ENCODE measurements at regions not wholly inside any gene's neighbourhood (a gene's known extent, or its start where the extent isn't known, plus 50 kb on each side); places are given as distances from the start of the nearest gene placed in this dataset.

DNA sequence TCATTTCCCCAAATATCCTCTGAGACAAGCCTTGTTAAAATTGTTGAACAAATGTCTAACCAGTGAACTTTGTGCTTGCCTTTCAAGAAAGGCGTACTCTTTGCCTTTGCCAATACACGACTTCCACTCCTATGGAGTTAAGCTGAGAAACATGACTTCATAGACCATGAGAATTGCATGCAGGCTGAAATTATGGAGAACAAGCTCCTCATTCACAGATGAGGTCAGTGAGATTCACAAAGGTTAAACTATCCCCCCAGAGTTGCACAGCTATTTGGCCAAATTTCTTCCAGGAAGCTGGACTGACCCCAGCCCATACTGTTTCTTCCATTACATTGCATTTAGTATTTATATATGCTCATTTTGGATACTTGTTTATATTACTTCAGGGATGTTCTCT lies 221.4 kb upstream of the SEMA3C start:
- Histone ChIP-seq H3K27ac (no peak overlapping the region), H3K4me3 (no peak overlapping the region)
- no peak for DNase-seq (ENCODE audit: low spot score)
- TF ChIP-seq, protein P1, sequence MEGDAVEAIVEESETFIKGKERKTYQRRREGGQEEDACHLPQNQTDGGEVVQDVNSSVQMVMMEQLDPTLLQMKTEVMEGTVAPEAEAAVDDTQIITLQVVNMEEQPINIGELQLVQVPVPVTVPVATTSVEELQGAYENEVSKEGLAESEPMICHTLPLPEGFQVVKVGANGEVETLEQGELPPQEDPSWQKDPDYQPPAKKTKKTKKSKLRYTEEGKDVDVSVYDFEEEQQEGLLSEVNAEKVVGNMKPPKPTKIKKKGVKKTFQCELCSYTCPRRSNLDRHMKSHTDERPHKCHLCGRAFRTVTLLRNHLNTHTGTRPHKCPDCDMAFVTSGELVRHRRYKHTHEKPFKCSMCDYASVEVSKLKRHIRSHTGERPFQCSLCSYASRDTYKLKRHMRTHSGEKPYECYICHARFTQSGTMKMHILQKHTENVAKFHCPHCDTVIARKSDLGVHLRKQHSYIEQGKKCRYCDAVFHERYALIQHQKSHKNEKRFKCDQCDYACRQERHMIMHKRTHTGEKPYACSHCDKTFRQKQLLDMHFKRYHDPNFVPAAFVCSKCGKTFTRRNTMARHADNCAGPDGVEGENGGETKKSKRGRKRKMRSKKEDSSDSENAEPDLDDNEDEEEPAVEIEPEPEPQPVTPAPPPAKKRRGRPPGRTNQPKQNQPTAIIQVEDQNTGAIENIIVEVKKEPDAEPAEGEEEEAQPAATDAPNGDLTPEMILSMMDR (IDR thresholded peaks at IDR 0.05), result no peak

DNA sequence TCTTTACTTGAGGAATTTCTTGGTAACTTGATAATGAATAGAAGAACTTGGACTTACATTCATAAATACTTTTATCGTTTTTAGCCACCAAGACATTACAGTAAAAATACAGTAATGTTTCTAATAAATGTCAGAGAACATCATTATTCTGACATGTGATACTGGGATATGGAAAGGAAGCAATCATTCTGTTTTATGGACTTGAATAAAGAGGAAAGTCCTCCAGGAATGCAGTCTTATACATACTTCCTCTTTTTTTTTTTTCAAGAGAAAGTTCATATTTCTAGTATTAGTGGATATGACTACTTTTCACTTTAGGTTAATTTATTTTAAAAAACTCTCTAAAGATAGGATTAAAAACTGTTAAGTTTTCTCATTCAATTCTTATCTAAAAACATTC lies 220.0 kb upstream of the SEMA3C start:
- Histone ChIP-seq H3K27ac (no peak overlapping the region), H3K4me3 (no peak overlapping the region)
- no peak for DNase-seq (ENCODE audit: low spot score)
- TF ChIP-seq, protein P1 (IDR thresholded peaks at IDR 0.05), result no peak

DNA sequence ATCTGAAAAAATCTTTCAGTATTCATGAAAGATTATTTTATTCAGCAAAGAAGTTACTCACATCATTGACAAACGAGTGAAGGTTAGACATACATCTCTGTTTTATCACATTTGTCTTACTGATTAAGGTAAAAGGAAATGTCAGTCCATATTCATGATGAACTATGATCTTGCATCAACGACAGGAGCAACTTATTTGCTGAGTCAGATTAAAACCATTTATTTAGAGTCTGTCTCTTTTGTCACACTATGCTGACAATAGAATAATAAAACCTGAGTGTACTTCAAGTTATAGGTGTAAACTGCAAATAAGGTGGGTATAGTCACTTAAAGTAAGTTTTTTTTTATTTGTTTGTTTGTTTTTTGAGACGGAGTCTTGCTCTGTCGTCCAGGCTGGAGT lies 216.5 kb upstream of the SEMA3C start:
- TF ChIP-seq, protein P1 (IDR thresholded peaks at IDR 0.05), result no peak
- DNase-seq (ENCODE audit: low spot score), result no peak
- Histone ChIP-seq H3K4me3 (no peak overlapping the region), H3K27ac (no peak overlapping the region)

DNA sequence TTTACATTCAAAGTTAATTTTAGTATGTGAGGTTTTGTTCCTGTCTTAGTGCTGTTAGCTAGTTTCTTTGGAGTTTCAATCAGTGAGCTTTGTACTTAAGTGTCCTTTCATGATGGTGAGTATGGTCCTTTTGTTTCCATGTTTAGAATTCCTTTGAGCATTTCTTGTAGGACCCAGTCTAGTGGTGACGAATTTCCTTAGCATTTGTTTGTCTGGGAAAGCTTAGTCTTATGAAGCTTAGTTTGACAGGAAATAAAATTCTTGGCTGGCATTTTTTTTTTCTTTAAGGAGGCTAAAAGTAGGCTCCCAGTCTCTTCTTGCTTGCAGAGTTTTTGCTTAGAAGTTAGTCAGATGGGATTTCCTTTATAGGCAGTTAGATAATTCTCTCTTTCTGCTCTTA lies 209.2 kb upstream of the SEMA3C start:
- Histone ChIP-seq H3K27ac (no peak overlapping the region), H3K4me3 (no peak overlapping the region)
- TF ChIP-seq, protein P1 (IDR thresholded peaks at IDR 0.05), result no peak
- no peak for DNase-seq (ENCODE audit: low spot score)

DNA sequence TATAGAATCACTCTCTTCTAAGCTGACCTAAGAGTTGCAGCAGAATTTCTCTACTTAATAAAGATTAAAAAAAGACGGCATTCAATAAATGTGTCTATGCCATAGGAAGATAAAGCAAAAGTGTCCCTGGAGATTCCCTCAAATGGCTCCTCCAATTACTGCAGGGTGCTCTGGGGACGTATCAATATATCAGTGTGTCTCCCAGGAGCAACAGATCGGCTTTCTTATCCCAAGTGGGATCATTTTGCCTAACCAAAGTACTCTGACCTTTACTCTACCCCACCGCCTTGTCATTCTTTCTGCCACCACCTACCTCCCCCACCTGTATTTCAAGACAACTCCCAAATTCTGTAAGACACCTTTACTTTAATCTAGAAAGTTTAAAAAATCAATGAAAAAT lies 202.0 kb upstream of the SEMA3C start:
- TF ChIP-seq, protein P1 (IDR thresholded peaks at IDR 0.05), result no peak
- no peak overlapping the region for H3K27ac ChIP-seq
- no peak overlapping the region for H3K4me3 ChIP-seq
- DNase-seq (ENCODE audit: low spot score), result no peak

DNA sequence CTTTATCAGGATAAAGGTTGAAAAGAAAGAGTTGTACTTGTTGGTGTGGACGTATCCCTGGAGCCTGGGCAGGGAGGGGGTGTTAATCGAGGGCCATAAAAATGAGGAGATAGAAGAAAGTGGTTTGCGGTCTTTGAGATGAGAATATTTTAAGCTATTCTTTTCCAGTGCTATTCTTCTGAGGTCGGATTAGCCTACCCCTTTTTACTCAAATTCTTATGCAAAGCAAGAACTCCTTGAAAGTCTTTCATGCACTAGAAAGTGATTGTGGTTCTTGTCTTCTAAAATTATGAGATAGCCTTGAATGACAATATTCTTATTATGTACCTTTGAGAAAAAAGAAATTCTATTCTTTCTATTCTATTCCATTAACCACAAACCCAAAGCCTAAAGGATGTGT lies 201.3 kb upstream of the SEMA3C start:
- H3K27ac ChIP-seq, result no peak overlapping the region
- no peak for DNase-seq (ENCODE audit: low spot score)
- TF ChIP-seq, protein P1 (IDR thresholded peaks at IDR 0.05), result no peak
- no peak overlapping the region for H3K4me3 ChIP-seq

DNA sequence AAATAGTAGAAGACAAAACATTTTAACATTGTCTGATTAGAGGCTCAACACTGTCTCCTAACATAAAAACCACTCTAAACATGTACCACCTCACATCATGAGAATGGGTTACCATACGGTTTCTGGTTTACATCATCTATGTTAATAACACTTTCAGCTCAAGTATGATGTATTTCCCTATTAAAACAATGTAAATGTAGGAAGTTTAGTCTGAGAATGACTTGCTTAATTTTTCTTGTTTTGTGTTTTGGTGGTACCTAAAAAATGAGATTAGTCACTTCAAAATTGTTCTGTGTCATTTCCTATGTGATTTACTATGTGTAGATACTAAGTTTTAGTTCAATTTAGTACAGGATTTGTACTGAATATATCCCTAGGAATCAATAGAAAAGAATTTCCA lies 195.8 kb upstream of the SEMA3C start:
- TF ChIP-seq, protein P1 (IDR thresholded peaks at IDR 0.05), result no peak
- DNase-seq (ENCODE audit: low spot score), result no peak
- H3K27ac ChIP-seq, result no peak overlapping the region
- H3K4me3 ChIP-seq, result no peak overlapping the region

Measured in coronary artery (tissue), 2 donors.